ENCODE measurements at regions not wholly inside any gene's neighbourhood (a gene's known extent, or its start where the extent isn't known, plus 50 kb on each side); places are given as distances from the start of the nearest gene placed in this dataset.

GRCh38 chr16:60458255-60458654, 1578.0 kb downstream of the CDH8 start:
- Histone ChIP-seq H3K4me1 (no peaks in the 10 kb centered on the region), H3K27me3 (no peaks in the 10 kb centered on the region), H3K36me3 (no peaks in the 10 kb centered on the region), H3K4me3 (replicated peaks in 1 of 3) (no peak overlapping the region), H3K27ac (no peak overlapping the region), H3K9me3 (no peaks in the 10 kb centered on the region)
- WGBS, 2 donors, result 53 to 62% methylated on average over 1 of the region's 1 CpG
- intact Hi-C loops (cut with DNase I), result no loop called here
- no peak for TF ChIP-seq POLR2A (IDR thresholded peaks at IDR 0.05)
- TF ChIP-seq, protein P1, sequence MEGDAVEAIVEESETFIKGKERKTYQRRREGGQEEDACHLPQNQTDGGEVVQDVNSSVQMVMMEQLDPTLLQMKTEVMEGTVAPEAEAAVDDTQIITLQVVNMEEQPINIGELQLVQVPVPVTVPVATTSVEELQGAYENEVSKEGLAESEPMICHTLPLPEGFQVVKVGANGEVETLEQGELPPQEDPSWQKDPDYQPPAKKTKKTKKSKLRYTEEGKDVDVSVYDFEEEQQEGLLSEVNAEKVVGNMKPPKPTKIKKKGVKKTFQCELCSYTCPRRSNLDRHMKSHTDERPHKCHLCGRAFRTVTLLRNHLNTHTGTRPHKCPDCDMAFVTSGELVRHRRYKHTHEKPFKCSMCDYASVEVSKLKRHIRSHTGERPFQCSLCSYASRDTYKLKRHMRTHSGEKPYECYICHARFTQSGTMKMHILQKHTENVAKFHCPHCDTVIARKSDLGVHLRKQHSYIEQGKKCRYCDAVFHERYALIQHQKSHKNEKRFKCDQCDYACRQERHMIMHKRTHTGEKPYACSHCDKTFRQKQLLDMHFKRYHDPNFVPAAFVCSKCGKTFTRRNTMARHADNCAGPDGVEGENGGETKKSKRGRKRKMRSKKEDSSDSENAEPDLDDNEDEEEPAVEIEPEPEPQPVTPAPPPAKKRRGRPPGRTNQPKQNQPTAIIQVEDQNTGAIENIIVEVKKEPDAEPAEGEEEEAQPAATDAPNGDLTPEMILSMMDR (IDR thresholded peaks at IDR 0.05), result no peak
- no peak for DNase-seq

DNA sequence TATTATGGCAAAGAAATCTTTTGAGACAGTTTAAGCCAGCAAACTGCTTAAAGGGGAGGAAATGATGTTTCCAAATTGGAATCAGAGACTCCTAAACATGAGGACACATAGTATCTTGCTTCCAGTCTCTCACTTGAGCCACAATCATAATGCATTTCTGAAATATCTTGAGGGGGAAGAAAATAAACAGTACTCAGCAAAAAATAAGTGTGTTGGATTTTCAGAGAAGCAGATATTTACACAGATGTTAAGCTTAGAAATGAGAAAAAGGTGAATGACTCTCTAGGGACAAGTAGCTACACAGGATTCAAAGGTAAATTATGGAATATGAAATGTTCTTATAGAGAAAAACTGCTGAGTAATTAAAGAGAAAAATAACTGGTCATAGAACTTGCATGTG, 1583.6 kb downstream of the CDH8 start:
- no peak overlapping the region for H3K4me3 ChIP-seq (replicated peaks in 1 of 3)
- no peaks in the 10 kb centered on the region for H3K9me3 ChIP-seq
- no peaks in the 10 kb centered on the region for H3K27me3 ChIP-seq
- TF ChIP-seq POLR2A (IDR thresholded peaks at IDR 0.05), result no peak
- TF ChIP-seq, protein P1 (IDR thresholded peaks at IDR 0.05), result no peak
- intact Hi-C loops (cut with DNase I), result no loop called here
- no peaks in the 10 kb centered on the region for H3K4me1 ChIP-seq
- H3K36me3 ChIP-seq, result no peaks in the 10 kb centered on the region
- DNase-seq, result no peak
- H3K27ac ChIP-seq, result no peak overlapping the region

DNA sequence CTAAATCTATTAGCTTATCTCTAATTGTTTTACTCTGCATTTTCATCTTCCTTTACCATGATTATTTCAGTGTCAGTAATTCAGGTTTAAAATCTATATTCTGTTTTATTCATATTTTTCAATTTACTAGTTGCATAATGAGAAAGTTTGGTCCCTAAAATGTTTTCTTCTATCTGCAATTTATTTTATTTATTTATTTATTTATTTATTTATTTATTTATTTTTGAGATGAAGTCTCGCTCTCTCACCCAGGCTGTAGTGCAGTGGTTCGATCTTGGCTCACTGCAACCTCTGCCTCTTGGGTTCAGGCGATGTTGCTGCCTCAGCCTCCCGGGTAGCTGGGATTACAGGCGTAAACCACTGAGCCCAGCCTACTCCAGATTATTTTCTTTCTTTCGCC, 1597.3 kb downstream of the CDH8 start:
- no peaks in the 10 kb centered on the region for H3K4me1 ChIP-seq
- H3K4me3 ChIP-seq (replicated peaks in 1 of 3), result no peak overlapping the region
- TF ChIP-seq, protein P1 (IDR thresholded peaks at IDR 0.05), result no peak
- TF ChIP-seq POLR2A (IDR thresholded peaks at IDR 0.05), result no peak
- H3K9me3 ChIP-seq, result no peaks in the 10 kb centered on the region
- H3K36me3 ChIP-seq, result no peaks in the 10 kb centered on the region
- WGBS, 2 donors, result 75 to 87% methylated on average over 6 of the region's 6 CpGs
- intact Hi-C loops (cut with DNase I), result no loop called here
- H3K27ac ChIP-seq, result no peak overlapping the region
- no peak for DNase-seq
- no peaks in the 10 kb centered on the region for H3K27me3 ChIP-seq

DNA sequence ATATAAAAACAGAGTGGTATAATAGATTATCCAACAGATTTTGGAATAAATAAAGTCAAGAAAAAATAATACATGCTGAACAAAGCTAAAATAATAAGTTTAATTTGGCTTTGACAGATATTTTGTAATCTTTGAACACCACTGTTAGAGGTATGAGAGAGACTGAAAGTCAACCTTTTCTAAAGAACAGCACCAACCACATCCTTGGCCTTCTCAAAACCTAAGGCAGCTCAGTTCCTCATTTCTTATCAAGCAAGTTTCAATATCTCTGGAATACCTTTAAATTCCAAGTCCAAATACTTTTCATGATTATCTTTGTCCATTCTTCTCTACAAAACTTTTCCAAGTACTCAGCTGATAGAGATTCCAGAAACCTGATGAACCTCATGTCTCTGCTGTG, 1603.8 kb downstream of the CDH8 start:
- DNase-seq, result no peak
- Histone ChIP-seq H3K36me3 (no peaks in the 10 kb centered on the region), H3K27ac (no peak overlapping the region), H3K9me3 (no peaks in the 10 kb centered on the region), H3K4me1 (no peaks in the 10 kb centered on the region), H3K27me3 (no peaks in the 10 kb centered on the region), H3K4me3 (replicated peaks in 1 of 3) (no peak overlapping the region)
- intact Hi-C loops (cut with DNase I), result no loop called here
- TF ChIP-seq, protein P1 (IDR thresholded peaks at IDR 0.05), result no peak
- no peak for TF ChIP-seq POLR2A (IDR thresholded peaks at IDR 0.05)

DNA sequence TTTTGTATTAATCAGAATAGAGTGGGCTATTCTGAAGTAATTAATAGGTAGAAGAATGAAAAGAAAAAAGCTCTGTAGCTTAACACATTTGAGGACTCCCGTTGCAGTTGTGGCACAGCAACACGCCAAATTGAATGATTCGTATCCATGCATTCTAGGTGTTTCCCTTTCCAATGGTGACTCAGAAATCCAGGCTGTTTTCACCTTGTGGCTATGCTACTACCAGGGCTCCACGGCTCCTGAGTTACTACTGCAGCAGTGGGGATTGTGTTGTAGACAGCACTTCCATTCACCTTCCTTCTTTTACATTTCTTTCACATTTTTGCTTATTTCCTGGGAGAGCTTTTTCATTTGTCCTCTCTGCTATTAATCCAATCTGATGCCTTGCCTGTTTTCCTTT, 1616.4 kb downstream of the CDH8 start:
- DNase-seq, result no peak
- TF ChIP-seq, protein P1 (IDR thresholded peaks at IDR 0.05), result no peak
- no peak for TF ChIP-seq POLR2A (IDR thresholded peaks at IDR 0.05)
- H3K27ac ChIP-seq, result no peak overlapping the region
- H3K4me1 ChIP-seq, result no peaks in the 10 kb centered on the region
- WGBS, 2 donors, result 78 to 83% methylated on average over 4 of the region's 4 CpGs
- no peaks in the 10 kb centered on the region for H3K27me3 ChIP-seq
- no peaks in the 10 kb centered on the region for H3K9me3 ChIP-seq
- intact Hi-C loops (cut with DNase I), result no loop called here
- no peaks in the 10 kb centered on the region for H3K36me3 ChIP-seq
- no peak overlapping the region for H3K4me3 ChIP-seq (replicated peaks in 1 of 3)
